Endometrial microvascular endothelial cells (primary cell): ENCODE measurements at regions not wholly inside any gene's neighbourhood (a gene's known extent, or its start where the extent isn't known, plus 50 kb on each side); places are given as distances from the start of the nearest gene placed in this dataset.

Source experiments
- in situ Hi-C: cut with HindIII; loops from 2 replicates; pipeline ENCODE4 v1.10.0; 2017; ENCODE audit warnings: low sequenced_read_pairs, low pct_unique_long_range_greater_than_20kb; ENCODE audit errors: inconsistent ontology term

- in situ Hi-C loops = no loop called here
Measured at GRCh38 chr9:90419221-90419851, 223.3 kb downstream of the DIRAS2 start.

GRCh38 chr9:90420211-90420610 is 222.4 kb downstream of the DIRAS2 start:
- in situ Hi-C loops = no loop called here

- in situ Hi-C loops = no loop called here
Measured at GRCh38 chr9:90420768-90421513, 221.7 kb downstream of the DIRAS2 start.

- in situ Hi-C loops = no loop called here
Measured at GRCh38 chr9:90421786-90422185, 220.8 kb downstream of the DIRAS2 start.

GRCh38 chr9:90423661-90424193 is 218.9 kb downstream of the DIRAS2 start:
- in situ Hi-C loops = no loop called here

GRCh38 chr9:90428517-90428916 is 214.1 kb downstream of the DIRAS2 start:
- in situ Hi-C loops = no loop called here

GRCh38 chr9:90432951-90433350 is 209.7 kb downstream of the DIRAS2 start:
- in situ Hi-C loops = no loop called here

- in situ Hi-C loops = no loop called here
Measured at GRCh38 chr9:90433398-90433941, 209.2 kb downstream of the DIRAS2 start.

GRCh38 chr9:90441814-90442213 is 200.8 kb downstream of the DIRAS2 start:
- in situ Hi-C loops = no loop called here

- in situ Hi-C loops = no loop called here
Measured at GRCh38 chr9:90442723-90443122, 199.9 kb downstream of the DIRAS2 start.

- in situ Hi-C loops = no loop called here
Measured at GRCh38 chr9:90444609-90445204, 197.9 kb downstream of the DIRAS2 start.

GRCh38 chr9:90445391-90445790 is 197.2 kb downstream of the DIRAS2 start:
- in situ Hi-C loops = no loop called here

GRCh38 chr9:90446200-90446948 is 196.2 kb downstream of the DIRAS2 start:
- in situ Hi-C loops = no loop called here

- in situ Hi-C loops = no loop called here
Measured at GRCh38 chr9:90447773-90448172, 194.9 kb downstream of the DIRAS2 start.

- in situ Hi-C loops = no loop called here
Measured at GRCh38 chr9:90449213-90449925, 193.3 kb downstream of the DIRAS2 start.

GRCh38 chr9:90451804-90452203 is 190.8 kb downstream of the DIRAS2 start:
- in situ Hi-C loops = no loop called here

GRCh38 chr9:90455316-90455715 is 187.3 kb downstream of the DIRAS2 start:
- in situ Hi-C loops = no loop called here

GRCh38 chr9:90457386-90458190 is 185.0 kb downstream of the DIRAS2 start:
- in situ Hi-C loops = no loop called here
